ENCODE measurements at regions not wholly inside any gene's neighbourhood (a gene's known extent, or its start where the extent isn't known, plus 50 kb on each side); places are given as distances from the start of the nearest gene placed in this dataset.
"Not testable (repeated sequence)": the region's sequence is repeated elsewhere in the genome, so short reads cannot be mapped to it uniquely, and the experiment has no call there.

DNA sequence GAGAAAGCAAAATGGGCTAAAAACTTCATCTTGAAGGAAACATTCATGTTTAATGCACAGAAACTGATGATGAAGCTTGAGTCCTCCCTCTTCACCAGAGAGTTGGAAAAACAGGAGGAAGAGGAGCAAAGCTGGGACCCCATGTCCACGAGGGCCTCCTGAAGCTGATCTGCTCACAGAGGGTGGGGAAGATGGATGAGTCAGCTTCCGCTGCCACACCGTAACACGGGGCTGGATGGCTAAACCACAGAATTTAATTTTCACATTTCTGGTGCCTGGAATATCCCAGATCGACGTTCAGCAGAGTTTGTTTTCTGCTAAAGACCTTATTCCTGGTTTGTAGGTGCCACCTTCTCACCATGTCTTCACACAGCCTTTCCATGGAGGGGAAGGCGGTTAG is 634.4 kb downstream of the RPIA start:
- DNase-seq = not testable (repeated sequence)

DNA sequence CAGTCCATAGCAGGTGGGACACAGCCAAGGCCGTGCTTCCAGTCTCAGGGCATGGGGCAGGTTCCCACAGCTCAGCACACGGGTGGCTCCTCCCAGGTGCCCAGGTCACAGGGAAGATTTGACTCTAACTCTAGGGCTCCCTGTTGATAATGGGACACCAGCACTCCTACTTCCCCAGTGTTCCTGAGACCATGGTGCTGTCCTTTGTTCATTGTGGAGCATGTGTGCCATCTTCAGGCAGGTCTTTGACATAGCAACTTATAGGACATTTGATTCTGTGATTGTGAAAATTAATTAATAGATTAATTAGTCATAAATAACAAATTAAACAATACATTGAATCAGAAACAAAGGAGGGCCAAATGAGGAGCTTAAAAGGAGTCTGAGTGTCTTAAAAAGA is 635.0 kb downstream of the RPIA start:
- DNase-seq = not testable (repeated sequence)

DNA sequence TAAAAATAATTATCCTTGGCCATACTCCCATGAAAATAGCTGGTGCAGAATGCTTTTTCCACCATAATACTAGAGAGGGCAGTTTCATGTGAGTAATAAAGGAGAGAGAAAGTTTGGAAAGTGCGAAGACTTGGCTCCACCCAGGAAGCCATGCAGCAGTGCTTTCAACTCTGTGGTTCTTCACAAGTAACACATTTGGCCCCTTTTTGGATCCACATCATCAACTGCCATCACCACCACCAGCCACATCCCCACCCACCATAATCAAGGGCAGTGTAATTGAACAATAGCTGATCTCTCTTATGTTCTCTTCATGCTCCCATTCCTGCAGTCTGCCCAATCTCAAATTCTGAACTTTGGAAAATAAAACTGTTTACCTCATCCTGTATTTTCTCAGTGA is 637.3 kb downstream of the RPIA start:
- DNase-seq = not testable (repeated sequence)
